GM23248 (cell line): ENCODE measurements at regions not wholly inside any gene's neighbourhood (a gene's known extent, or its start where the extent isn't known, plus 50 kb on each side); places are given as distances from the start of the nearest gene placed in this dataset.

ENCODE experiments used
- EZH2 ChIP-seq: fragments of 200-600 bp; sonication (generic); IDR thresholded peaks from 2 replicates; pipeline ENCODE4 v1.6.1; 2018; ENCODE audit warnings: antibody characterized with exemption, mild to moderate bottlenecking; ENCODE audit not compliant: insufficient read depth, poor library complexity, severe bottlenecking
- EZH2phosphoT487 ChIP-seq: fragments of 200-600 bp; sonication (generic); IDR thresholded peaks from 2 replicates; pipeline ENCODE4 v1.6.1; 2018; ENCODE audit warnings: antibody characterized with exemption, moderate library complexity, mild to moderate bottlenecking, low read depth; ENCODE audit not compliant: insufficient read depth

DNA sequence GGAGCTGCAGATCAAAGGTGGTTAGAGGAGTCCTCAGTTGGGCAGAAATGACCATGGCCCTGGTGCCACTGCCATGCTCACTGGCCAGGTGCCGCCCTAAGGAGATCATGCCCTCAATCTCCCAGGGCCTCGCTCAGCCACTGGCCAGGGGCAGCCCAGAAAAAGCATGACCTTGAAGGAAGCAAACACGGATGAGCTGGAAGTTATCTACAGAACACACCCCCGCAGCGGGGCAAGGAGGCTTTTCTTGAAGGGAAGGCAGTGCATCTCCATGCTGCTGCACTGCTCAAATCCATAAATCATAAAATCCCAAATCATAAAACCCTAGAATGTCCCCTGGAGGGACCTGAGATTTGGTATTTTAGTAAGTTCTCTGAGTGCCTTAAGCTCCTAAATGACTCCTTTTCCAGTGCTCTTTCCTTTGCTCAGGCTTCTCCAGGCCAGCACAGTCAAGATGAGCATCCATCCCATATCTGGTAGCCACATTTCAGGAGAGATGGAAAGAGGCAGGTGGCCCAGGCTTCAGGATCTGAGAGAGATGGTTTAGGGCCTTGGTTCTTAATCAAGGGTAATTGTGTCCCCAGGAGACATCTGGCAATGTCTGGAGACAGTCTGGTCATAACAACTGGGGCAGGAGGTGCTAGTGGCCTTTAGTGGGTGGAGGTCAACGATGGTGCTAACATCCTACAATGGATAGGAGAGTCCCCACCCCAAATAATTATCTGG, 217.3 kb downstream of the RBM19 start:
- no peak for TF ChIP-seq EZH2
- TF ChIP-seq EZH2phosphoT487: no peak
